ENCODE measurements at regions not wholly inside any gene's neighbourhood (a gene's known extent, or its start where the extent isn't known, plus 50 kb on each side); places are given as distances from the start of the nearest gene placed in this dataset.

- H3K4me3 ChIP-seq (replicated peaks in 1 of 3; ENCODE audit: insufficient read depth in 1 of 3, low read depth in 1 of 3, low read length in 3 of 3), result no peak overlapping the region
- DNase-seq (ENCODE audit: low read depth, low spot score) (no peak), FAIRE-seq (no peak)
- CTCF ChIA-PET, result no interaction called here
- no peak overlapping the region for H2AFZ ChIP-seq (ENCODE audit: low read depth, low read length)
- intact Hi-C loops (cut with micrococcal nuclease), result no loop called here
- H3K4me2 ChIP-seq (ENCODE audit: insufficient read depth, low read length), result no peak overlapping the region
- dilution Hi-C loops (cut with MboI; ENCODE audit: extremely low pct_ligation_motif_present, low sequenced_read_pairs), result no loop called here
- POLR2A ChIA-PET, result no interaction called here
- no peak overlapping the region for H3K9ac ChIP-seq (replicated peaks; ENCODE audit: extremely low read depth, insufficient read depth, low read length)
- no peaks in the 10 kb centered on the region for H3K4me1 ChIP-seq (ENCODE audit: control insufficient read depth, extremely low read depth, insufficient read depth, low read length)
- H3K36me3 ChIP-seq (ENCODE audit: control insufficient read depth in 2 of 2, extremely low read depth in 1 of 2, insufficient read depth in 2 of 2, low read length in 2 of 2), result no peaks in the 10 kb centered on the region
- H3K27me3 ChIP-seq (ENCODE audit: control insufficient read depth in 2 of 2, insufficient read depth in 2 of 2, low read length in 2 of 2), result no peaks in the 10 kb centered on the region
- no peaks in the 10 kb centered on the region for H3K9me3 ChIP-seq (replicated peaks; ENCODE audit: control insufficient read depth, insufficient read depth, low read length)
- H3K9me1 ChIP-seq (replicated peaks; ENCODE audit: control insufficient read depth, extremely low read depth, insufficient read depth, low read length), result no peaks in the 10 kb centered on the region
- no peaks in the 10 kb centered on the region for H3K79me2 ChIP-seq (ENCODE audit: control insufficient read depth, insufficient read depth, low read length)
- H4K20me1 ChIP-seq (replicated peaks; ENCODE audit: control insufficient read depth, extremely low read depth, insufficient read depth, low read length), result no peaks in the 10 kb centered on the region
- TF ChIP-seq POLR2AphosphoS5 (IDR thresholded peaks at IDR 0.05; ENCODE audit: insufficient read depth, low read depth, low read length), result no peak
- no peak for TF ChIP-seq JUN (IDR thresholded peaks at IDR 0.05; ENCODE audit: borderline replicate concordance, insufficient read depth, insufficient read length, low read depth)
- TF ChIP-seq, protein P1, sequence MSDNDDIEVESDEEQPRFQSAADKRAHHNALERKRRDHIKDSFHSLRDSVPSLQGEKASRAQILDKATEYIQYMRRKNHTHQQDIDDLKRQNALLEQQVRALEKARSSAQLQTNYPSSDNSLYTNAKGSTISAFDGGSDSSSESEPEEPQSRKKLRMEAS (IDR thresholded peaks at IDR 0.05; ENCODE audit: insufficient read depth, insufficient read length), result no peak
- no peak for TF ChIP-seq FOS (IDR thresholded peaks at IDR 0.05; ENCODE audit: borderline replicate concordance, insufficient read depth, low read length)
- TF ChIP-seq POLR2A (IDR thresholded peaks at IDR 0.05; ENCODE audit: low read depth, low read length), result no peak
- no peak for TF ChIP-seq EZH2 (IDR thresholded peaks at IDR 0.05; ENCODE audit: borderline replicate concordance, low read depth, low read length, severe bottlenecking)
- TF ChIP-seq CTCF (IDR thresholded peaks at IDR 0.05; ENCODE audit: extremely low read depth in 1 of 2, insufficient read depth in 1 of 2, low read depth in 1 of 2, low read length in 2 of 2), result no peak
- no peak for TF ChIP-seq GATA2 (IDR thresholded peaks at IDR 0.05; ENCODE audit: insufficient read depth, insufficient read length, low read depth, low read length)
- TF ChIP-seq MYC (IDR thresholded peaks at IDR 0.05; ENCODE audit: low read depth, low read length), result no peak
- H3K27ac ChIP-seq (ENCODE audit: insufficient read depth, low read depth, low read length), result no peak overlapping the region
- no TSS peak for BruUV-seq (replicated peaks)
These were observed 125.8 kb upstream of the SGCD start for GRCh38 chr5:156200938-156201787.

Data from endothelial cell of umbilical vein (primary cell).